ENCODE measurements at regions not wholly inside any gene's neighbourhood (a gene's known extent, or its start where the extent isn't known, plus 50 kb on each side); places are given as distances from the start of the nearest gene placed in this dataset.
"Not testable (repeated sequence)": the region's sequence is repeated elsewhere in the genome, so short reads cannot be mapped to it uniquely, and the experiment has no call there.

DNA sequence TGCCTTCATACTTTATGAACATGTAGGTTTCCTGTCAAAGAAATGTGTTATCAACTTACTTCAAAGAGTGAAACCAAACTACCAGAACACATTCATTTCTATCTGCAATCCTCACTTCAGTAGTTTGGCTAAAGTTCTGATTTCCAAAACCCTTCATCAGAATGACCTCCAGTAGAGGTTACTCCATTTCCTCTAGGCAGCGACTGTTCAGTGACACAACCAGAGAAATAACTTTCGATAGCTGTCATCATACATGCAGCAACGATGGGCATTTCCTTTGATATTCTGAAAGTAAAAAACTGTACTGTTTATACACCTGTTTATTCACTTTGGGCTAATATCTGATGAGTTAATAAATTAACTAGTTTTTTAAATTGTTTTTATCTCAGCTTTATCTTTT is 532.5 kb upstream of the IZUMO3 start:
- H3K4me3 ChIP-seq (replicated peaks; ENCODE audit: low read depth, low read length) = no peak overlapping the region
- DNase-seq (ENCODE audit: low read depth) = no peak
- TF ChIP-seq, protein P1, sequence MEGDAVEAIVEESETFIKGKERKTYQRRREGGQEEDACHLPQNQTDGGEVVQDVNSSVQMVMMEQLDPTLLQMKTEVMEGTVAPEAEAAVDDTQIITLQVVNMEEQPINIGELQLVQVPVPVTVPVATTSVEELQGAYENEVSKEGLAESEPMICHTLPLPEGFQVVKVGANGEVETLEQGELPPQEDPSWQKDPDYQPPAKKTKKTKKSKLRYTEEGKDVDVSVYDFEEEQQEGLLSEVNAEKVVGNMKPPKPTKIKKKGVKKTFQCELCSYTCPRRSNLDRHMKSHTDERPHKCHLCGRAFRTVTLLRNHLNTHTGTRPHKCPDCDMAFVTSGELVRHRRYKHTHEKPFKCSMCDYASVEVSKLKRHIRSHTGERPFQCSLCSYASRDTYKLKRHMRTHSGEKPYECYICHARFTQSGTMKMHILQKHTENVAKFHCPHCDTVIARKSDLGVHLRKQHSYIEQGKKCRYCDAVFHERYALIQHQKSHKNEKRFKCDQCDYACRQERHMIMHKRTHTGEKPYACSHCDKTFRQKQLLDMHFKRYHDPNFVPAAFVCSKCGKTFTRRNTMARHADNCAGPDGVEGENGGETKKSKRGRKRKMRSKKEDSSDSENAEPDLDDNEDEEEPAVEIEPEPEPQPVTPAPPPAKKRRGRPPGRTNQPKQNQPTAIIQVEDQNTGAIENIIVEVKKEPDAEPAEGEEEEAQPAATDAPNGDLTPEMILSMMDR (IDR thresholded peaks at IDR 0.05; ENCODE audit: low read length, missing control alignments) = no peak

- no peak overlapping the region for H3K4me3 ChIP-seq (replicated peaks; ENCODE audit: low read depth, low read length)
- TF ChIP-seq, protein P1 (IDR thresholded peaks at IDR 0.05; ENCODE audit: low read length, missing control alignments) = no peak
- DNase-seq (ENCODE audit: low read depth) = no peak
These were observed 502.5 kb upstream of the IZUMO3 start for GRCh38 chr9:25048098-25048724.

GRCh38 chr9:25045469-25045868 is 499.8 kb upstream of the IZUMO3 start:
- H3K4me3 ChIP-seq (replicated peaks; ENCODE audit: low read depth, low read length); DNase-seq (ENCODE audit: low read depth): not testable (repeated sequence)

- TF ChIP-seq, protein P1 (IDR thresholded peaks at IDR 0.05; ENCODE audit: low read length, missing control alignments) = no peak
- no peak for DNase-seq (ENCODE audit: low read depth)
- no peak overlapping the region for H3K4me3 ChIP-seq (replicated peaks; ENCODE audit: low read depth, low read length)
These were observed 484.0 kb upstream of the IZUMO3 start for GRCh38 chr9:25029743-25030142.

- TF ChIP-seq, protein P1 (IDR thresholded peaks at IDR 0.05; ENCODE audit: low read length, missing control alignments) = no peak
- no peak overlapping the region for H3K4me3 ChIP-seq (replicated peaks; ENCODE audit: low read depth, low read length)
- DNase-seq (ENCODE audit: low read depth) = no peak
These were observed 480.0 kb upstream of the IZUMO3 start for GRCh38 chr9:25025686-25026085.

GRCh38 chr9:25025156-25025555 is 479.5 kb upstream of the IZUMO3 start:
- TF ChIP-seq, protein P1 (IDR thresholded peaks at IDR 0.05; ENCODE audit: low read length, missing control alignments) = no peak
- H3K4me3 ChIP-seq (replicated peaks; ENCODE audit: low read depth, low read length) = no peak overlapping the region
- no peak for DNase-seq (ENCODE audit: low read depth)

DNA sequence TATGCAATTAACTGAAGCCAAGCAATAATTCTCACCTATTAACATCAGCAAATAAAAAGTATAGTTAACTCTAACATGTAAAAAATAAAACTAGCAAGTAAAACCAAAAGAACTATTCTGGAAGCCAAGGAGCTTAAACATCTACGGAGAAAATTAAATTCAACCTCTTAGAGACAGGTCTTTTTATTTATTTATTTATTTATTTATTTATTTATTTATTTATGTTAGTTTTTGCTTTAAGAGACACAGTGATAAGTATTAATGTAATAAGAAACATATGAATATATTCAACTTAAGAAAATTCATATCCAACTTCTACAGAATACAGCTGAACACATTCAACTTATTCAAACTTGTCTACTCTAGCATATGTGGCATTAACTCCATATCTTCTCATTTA is 472.1 kb upstream of the IZUMO3 start:
- no peak for DNase-seq (ENCODE audit: low read depth)
- TF ChIP-seq, protein P1 (IDR thresholded peaks at IDR 0.05; ENCODE audit: low read length, missing control alignments) = no peak
- no peak overlapping the region for H3K4me3 ChIP-seq (replicated peaks; ENCODE audit: low read depth, low read length)

All from fibroblast of pulmonary artery (primary cell).